ENCODE measurements at regions not wholly inside any gene's neighbourhood (a gene's known extent, or its start where the extent isn't known, plus 50 kb on each side); places are given as distances from the start of the nearest gene placed in this dataset.
"Not testable (repeated sequence)": the region's sequence is repeated elsewhere in the genome, so short reads cannot be mapped to it uniquely, and the experiment has no call there.

GRCh38 chrX:46204721-46205422 lies 340.3 kb downstream of the ZNF674 start:
- Mint-ChIP-seq H3K4me3 (no peak overlapping the region), H3K27me3 (no peaks in the 10 kb centered on the region), H3K36me3 (ENCODE audit: low read depth) (no peaks in the 10 kb centered on the region), H3K4me1 (ENCODE audit: low read depth) (peaks cover 39% of the 10 kb centered on the region), H3K9me3 (no peaks in the 10 kb centered on the region), H3K27ac (peak overlapping the region; percentile 41)

DNA sequence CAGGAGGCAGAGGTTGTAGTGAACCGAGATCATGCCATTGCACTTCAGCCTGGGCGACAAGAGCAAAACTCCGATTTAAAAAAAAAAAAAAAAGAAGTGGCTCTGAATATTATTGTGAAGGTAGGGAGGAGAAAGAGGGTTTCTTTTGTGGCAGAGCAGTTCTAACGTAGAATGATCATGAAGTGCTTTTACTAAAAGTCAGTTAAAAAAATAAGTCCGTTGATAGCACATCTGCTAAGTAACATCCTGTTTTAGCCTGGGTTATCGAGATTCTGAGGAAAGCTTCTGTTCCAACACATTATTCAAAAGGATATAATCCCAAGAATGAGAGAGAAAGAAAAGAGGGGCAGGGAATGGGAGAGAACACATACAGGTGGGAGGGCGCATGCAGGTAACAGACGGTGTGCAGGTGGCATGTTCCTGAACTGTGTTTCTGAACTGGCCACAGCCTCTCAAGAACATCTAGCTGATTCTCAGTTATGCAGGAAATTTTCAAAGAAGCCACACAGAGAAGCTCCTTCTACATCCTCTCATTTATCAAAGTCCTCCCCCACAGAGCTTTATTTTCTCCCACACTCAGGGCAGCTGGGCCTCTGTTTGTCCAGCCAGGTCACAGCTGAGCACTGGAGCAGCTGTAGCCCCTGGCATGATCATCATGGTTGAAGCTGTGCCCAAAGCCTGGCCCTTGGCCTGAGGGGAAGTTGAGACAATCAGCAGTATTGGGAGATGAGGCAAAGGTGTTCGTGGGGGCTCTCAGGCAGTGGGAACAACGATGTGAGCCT lies 342.3 kb downstream of the ZNF674 start:
- Mint-ChIP-seq H3K36me3 (ENCODE audit: low read depth) (no peaks in the 10 kb centered on the region), H3K4me1 (ENCODE audit: low read depth) (peaks cover 21% of the 10 kb centered on the region), H3K27me3 (no peaks in the 10 kb centered on the region), H3K9me3 (no peaks in the 10 kb centered on the region), H3K27ac (no peak overlapping the region), H3K4me3 (no peak overlapping the region)

GRCh38 chrX:46200413-46200812 lies 344.8 kb downstream of the ZNF674 start:
- Mint-ChIP-seq H3K4me1 (ENCODE audit: low read depth) (peaks cover 10% of the 10 kb centered on the region), H3K9me3 (no peaks in the 10 kb centered on the region), H3K27ac (no peak overlapping the region), H3K4me3 (no peak overlapping the region), H3K27me3 (no peaks in the 10 kb centered on the region), H3K36me3 (ENCODE audit: low read depth) (no peaks in the 10 kb centered on the region)

- H3K4me3 Mint-ChIP-seq = no peak overlapping the region
- no peak overlapping the region for H3K27ac Mint-ChIP-seq
- no peaks in the 10 kb centered on the region for H3K27me3 Mint-ChIP-seq
- no peaks in the 10 kb centered on the region for H3K4me1 Mint-ChIP-seq (ENCODE audit: low read depth)
- no peaks in the 10 kb centered on the region for H3K36me3 Mint-ChIP-seq (ENCODE audit: low read depth)
- peaks cover 4% of the 10 kb centered on the region for H3K9me3 Mint-ChIP-seq
These were observed 346.4 kb downstream of the ZNF674 start for GRCh38 chrX:46198858-46199257.

GRCh38 chrX:46186811-46187106 lies 358.5 kb downstream of the ZNF674 start:
- H3K27me3 Mint-ChIP-seq; H3K27ac Mint-ChIP-seq; H3K4me1 Mint-ChIP-seq (ENCODE audit: low read depth); H3K9me3 Mint-ChIP-seq; H3K36me3 Mint-ChIP-seq (ENCODE audit: low read depth); H3K4me3 Mint-ChIP-seq: not testable (repeated sequence)

DNA sequence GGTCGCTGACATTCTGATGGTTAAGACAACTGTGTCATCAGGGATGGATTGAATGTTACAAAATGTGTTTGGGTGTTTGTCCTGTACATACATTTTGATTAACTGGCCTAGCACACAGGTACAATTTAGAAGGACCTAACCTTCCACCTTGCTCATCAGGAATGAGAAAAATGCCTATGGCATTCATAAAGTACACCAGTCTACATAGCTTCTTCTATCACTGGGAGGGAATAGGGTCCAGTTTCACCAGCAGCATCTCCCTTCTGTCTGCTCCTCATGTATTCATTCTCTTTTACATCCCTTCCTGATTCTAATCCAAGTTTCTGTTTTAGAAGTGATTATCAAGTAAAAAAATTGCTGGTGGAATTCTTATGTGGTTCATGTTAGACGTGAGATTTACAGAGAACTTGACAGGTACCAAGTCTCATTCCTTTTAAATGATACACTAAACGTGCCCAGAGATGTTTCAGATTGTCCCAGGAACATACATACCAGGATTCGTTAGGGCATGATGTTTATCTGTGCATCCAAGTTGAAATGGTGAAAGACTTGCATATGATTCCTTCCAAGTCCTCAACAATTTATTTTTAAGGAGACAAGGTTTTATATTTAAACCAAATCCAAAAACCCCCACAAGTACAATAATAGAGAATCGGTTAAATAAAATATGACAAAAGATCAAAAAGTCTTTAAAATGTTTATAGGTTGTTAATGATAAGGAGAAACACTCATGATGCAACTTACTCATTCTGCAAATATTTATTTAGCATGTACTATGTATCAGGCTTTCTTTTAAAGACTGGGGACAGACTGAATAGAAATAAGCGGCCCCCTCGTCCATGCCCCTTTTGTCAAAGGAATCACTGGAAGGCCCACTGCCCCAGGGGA lies 359.1 kb downstream of the ZNF674 start:
- Mint-ChIP-seq H3K9me3 (no peaks in the 10 kb centered on the region), H3K4me3 (no peak overlapping the region), H3K27ac (no peak overlapping the region), H3K27me3 (peaks cover 2% of the 10 kb centered on the region), H3K36me3 (ENCODE audit: low read depth) (no peaks in the 10 kb centered on the region), H3K4me1 (ENCODE audit: low read depth) (no peaks in the 10 kb centered on the region)

DNA sequence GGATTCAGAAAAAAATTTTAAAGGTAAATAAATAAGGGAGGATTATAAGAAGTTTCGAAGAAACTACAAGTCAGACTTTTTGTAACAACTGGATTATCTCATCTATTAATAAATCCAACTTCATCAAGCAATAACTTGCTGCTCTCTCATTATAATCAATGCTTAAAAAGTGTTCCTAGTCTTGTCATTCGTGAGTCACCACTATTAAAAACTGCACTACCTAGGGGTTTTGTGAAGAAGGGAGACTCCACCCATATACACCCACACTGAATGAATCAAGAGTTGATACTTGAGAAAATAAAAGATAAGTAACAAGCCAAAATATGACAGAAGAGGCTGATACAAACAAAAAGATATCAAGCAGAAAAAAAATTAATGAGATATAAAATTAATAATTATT lies 360.5 kb downstream of the ZNF674 start:
- Mint-ChIP-seq H3K36me3 (ENCODE audit: low read depth) (no peaks in the 10 kb centered on the region), H3K4me1 (ENCODE audit: low read depth) (peaks cover 7% of the 10 kb centered on the region), H3K4me3 (no peak overlapping the region), H3K9me3 (no peaks in the 10 kb centered on the region), H3K27ac (no peak overlapping the region), H3K27me3 (no peaks in the 10 kb centered on the region)

DNA sequence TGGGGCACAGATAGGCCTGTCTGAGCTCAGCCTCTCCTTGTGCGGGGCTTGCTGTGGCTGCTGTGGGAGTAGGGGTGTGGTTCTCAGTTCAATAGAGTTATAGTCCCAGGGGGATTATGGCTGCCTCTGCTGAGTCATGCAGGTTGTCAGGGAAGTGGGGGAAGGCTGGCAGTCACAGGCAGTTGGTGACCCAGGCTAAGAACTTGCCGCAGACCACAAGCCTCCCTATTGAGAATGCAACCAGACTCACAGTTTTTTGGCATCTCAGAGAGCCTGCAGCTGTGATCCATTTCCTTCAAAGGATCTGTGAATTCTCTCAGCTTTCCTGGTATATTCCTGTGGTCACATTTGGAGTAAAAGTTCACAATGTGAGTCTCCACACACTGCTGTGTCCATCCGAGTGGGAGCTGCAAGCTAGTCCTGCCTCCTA lies 364.9 kb downstream of the ZNF674 start:
- H3K9me3 Mint-ChIP-seq = no peaks in the 10 kb centered on the region
- H3K27me3 Mint-ChIP-seq = no peaks in the 10 kb centered on the region
- peaks cover 13% of the 10 kb centered on the region for H3K4me1 Mint-ChIP-seq (ENCODE audit: low read depth)
- no peak overlapping the region for H3K4me3 Mint-ChIP-seq
- H3K27ac Mint-ChIP-seq = no peak overlapping the region
- H3K36me3 Mint-ChIP-seq (ENCODE audit: low read depth) = no peaks in the 10 kb centered on the region

GRCh38 chrX:46179748-46180147 lies 365.5 kb downstream of the ZNF674 start:
- no peaks in the 10 kb centered on the region for H3K36me3 Mint-ChIP-seq (ENCODE audit: low read depth)
- no peaks in the 10 kb centered on the region for H3K9me3 Mint-ChIP-seq

DNA sequence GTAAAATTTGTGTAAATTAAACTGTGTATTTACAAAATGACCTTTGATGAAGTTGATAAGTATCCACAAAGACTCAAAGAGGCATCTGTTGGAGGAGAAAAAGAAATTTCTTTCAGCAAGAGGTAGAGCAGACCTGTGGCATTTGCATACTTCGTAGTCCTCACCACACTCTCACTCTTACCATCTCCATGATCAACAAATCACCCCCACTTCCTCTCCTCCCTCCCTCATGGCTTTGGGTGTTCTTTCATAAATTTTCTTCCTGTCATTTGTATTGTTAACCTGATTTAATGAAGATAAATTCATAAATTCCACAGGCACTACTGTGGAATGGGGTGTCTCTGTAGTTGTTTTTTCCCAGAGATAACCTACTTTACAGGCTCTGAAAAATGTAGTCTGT lies 366.5 kb downstream of the ZNF674 start:
- Mint-ChIP-seq H3K36me3 (ENCODE audit: low read depth) (no peaks in the 10 kb centered on the region), H3K9me3 (no peaks in the 10 kb centered on the region), H3K27ac (no peak overlapping the region), H3K27me3 (no peaks in the 10 kb centered on the region), H3K4me1 (ENCODE audit: low read depth) (peaks cover 13% of the 10 kb centered on the region), H3K4me3 (no peak overlapping the region)

More at GRCh38 chrX:46179748-46180147, 365.5 kb downstream of the ZNF674 start:
- H3K27me3 Mint-ChIP-seq = no peaks in the 10 kb centered on the region
- no peak overlapping the region for H3K4me3 Mint-ChIP-seq
- peaks cover 13% of the 10 kb centered on the region for H3K4me1 Mint-ChIP-seq (ENCODE audit: low read depth)
- no peak overlapping the region for H3K27ac Mint-ChIP-seq

DNA sequence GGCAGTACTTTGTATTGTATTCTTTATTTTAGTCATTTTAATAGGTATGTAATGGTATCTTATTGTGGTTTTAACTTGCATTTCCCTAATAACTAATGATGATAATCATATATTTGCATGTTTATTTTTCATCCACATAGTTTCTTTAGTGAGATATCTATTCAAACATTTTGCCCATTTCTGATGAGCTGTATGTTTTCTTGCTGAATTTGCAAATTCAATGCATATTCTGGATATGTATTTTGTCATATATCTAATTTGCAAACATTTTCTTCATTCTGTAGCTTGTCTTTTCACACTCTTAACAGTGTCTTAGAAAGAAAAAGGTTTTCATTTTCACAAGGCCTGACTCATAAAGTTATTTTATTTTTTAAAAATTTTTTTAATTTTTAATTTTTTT lies 372.1 kb downstream of the ZNF674 start:
- Mint-ChIP-seq H3K9me3 (peaks cover 5% of the 10 kb centered on the region), H3K4me3 (no peak overlapping the region), H3K36me3 (ENCODE audit: low read depth) (no peaks in the 10 kb centered on the region), H3K4me1 (ENCODE audit: low read depth) (peaks cover 6% of the 10 kb centered on the region), H3K27ac (no peak overlapping the region), H3K27me3 (no peaks in the 10 kb centered on the region)

DNA sequence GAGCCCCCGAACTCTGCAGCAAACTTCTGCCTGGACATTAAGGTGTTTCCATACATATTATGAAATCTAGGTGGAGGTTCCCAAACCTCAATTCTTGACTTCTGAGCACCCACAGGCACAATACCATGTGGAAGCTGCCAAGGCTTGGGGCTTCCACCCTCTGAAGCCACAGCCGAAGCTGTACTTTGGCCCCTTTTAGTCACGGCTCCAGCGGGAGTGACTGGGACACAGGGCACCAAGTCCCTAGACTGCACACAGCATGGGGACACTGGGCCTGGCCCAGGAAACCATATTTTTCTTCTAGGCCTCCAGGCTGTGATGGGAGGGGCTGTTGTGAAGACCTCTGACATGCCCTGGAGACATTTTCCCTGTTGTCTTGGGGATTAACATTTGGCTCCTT lies 373.8 kb downstream of the ZNF674 start:
- H3K4me1 Mint-ChIP-seq (ENCODE audit: low read depth); H3K27me3 Mint-ChIP-seq; H3K4me3 Mint-ChIP-seq; H3K9me3 Mint-ChIP-seq; H3K36me3 Mint-ChIP-seq (ENCODE audit: low read depth); H3K27ac Mint-ChIP-seq: not testable (repeated sequence)

GRCh38 chrX:46169808-46170207 lies 375.4 kb downstream of the ZNF674 start:
- Mint-ChIP-seq H3K36me3 (ENCODE audit: low read depth) (no peaks in the 10 kb centered on the region), H3K4me1 (ENCODE audit: low read depth) (peaks cover 6% of the 10 kb centered on the region), H3K4me3 (no peak overlapping the region), H3K27ac (no peak overlapping the region), H3K27me3 (no peaks in the 10 kb centered on the region), H3K9me3 (peaks cover 5% of the 10 kb centered on the region)

DNA sequence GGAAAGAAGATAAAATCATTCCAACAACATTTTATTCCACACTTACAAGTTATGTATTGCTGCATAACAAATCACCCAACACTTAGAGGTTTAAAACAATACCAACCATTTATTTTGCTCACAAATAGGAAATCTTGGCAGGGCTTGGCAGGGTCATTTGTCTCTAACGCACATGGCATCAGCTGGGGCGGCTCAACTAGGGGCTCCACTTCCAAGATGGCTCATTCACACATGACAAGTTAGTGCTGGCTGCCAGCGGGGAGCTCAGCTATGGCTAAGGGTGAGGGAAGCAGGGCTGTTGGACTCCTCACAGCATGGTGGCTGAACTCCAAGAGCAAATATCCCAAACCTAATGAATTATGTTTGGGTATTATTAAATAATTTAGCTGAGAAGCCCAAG lies 377.0 kb downstream of the ZNF674 start:
- H3K4me1 Mint-ChIP-seq (ENCODE audit: low read depth) = peaks cover 6% of the 10 kb centered on the region
- H3K27me3 Mint-ChIP-seq = no peaks in the 10 kb centered on the region
- H3K4me3 Mint-ChIP-seq = no peak overlapping the region
- H3K36me3 Mint-ChIP-seq (ENCODE audit: low read depth) = no peaks in the 10 kb centered on the region
- no peak overlapping the region for H3K27ac Mint-ChIP-seq
- peaks cover 5% of the 10 kb centered on the region for H3K9me3 Mint-ChIP-seq

GRCh38 chrX:46165866-46166265 lies 379.4 kb downstream of the ZNF674 start:
- Mint-ChIP-seq H3K36me3 (ENCODE audit: low read depth) (no peaks in the 10 kb centered on the region), H3K9me3 (no peaks in the 10 kb centered on the region), H3K4me3 (no peak overlapping the region), H3K27ac (no peak overlapping the region), H3K27me3 (no peaks in the 10 kb centered on the region), H3K4me1 (ENCODE audit: low read depth) (peaks cover 6% of the 10 kb centered on the region)
